ENCODE measurements at regions not wholly inside any gene's neighbourhood (a gene's known extent, or its start where the extent isn't known, plus 50 kb on each side); places are given as distances from the start of the nearest gene placed in this dataset.
"Not testable (repeated sequence)": the region's sequence is repeated elsewhere in the genome, so short reads cannot be mapped to it uniquely, and the experiment has no call there.

DNA sequence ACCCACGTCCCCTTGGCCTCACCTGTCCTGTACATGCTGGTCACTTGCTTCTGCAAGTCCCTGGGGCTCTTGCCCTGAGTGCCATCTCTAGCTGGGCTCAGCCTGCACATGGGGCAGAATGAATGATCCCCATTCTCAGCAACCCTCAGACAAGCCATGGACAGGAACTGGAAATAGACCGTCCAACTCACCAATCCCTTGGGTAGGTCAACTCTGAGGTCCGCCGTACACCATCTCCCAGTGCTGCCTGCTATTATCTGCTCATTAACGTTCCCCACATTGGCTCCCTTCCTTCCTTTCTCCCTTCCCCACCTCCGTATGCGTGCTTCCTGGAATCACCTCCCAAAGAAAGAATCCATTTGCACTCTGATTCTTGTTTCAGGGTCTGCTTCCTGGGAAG, 335.0 kb downstream of the SFMBT2 start:
- Histone ChIP-seq H3K9me3 (ENCODE audit: control insufficient read depth, low read length) (no peaks in the 10 kb centered on the region), H3K27ac (ENCODE audit: low read depth in 1 of 2, low read length in 2 of 2) (no peak overlapping the region), H3K4me3 (ENCODE audit: low read length in 2 of 2) (no peak overlapping the region), H3K27me3 (ENCODE audit: control insufficient read depth in 1 of 2, insufficient read depth in 2 of 2, low read length in 1 of 2) (no peaks in the 10 kb centered on the region), H3K4me1 (ENCODE audit: control insufficient read depth in 1 of 2, insufficient read depth in 2 of 2, low read length in 2 of 2) (no peaks in the 10 kb centered on the region), H3K36me3 (ENCODE audit: control insufficient read depth in 1 of 2, insufficient read depth in 2 of 2, low read length in 1 of 2) (no peaks in the 10 kb centered on the region)
- no peak for ATAC-seq (ENCODE audit: low FRiP score)
- no peak for DNase-seq
- 62 to 70% methylated on average over 7 of the region's 7 CpGs for WGBS, 2 donors
- intact Hi-C loops (cut with DNase I) = no loop called here

- no peak overlapping the region for H3K27ac ChIP-seq (ENCODE audit: low read depth in 1 of 2, low read length in 2 of 2)
- H3K36me3 ChIP-seq (ENCODE audit: control insufficient read depth in 1 of 2, insufficient read depth in 2 of 2, low read length in 1 of 2) = no peaks in the 10 kb centered on the region
- no peak overlapping the region for H3K4me3 ChIP-seq (ENCODE audit: low read length in 2 of 2)
- H3K4me1 ChIP-seq (ENCODE audit: control insufficient read depth in 1 of 2, insufficient read depth in 2 of 2, low read length in 2 of 2) = no peaks in the 10 kb centered on the region
- H3K9me3 ChIP-seq (ENCODE audit: control insufficient read depth, low read length) = no peaks in the 10 kb centered on the region
- DNase-seq (no peak), ATAC-seq (ENCODE audit: low FRiP score) (no peak)
- intact Hi-C loops (cut with DNase I) = no loop called here
- 30 to 32% methylated on average over 5 of the region's 5 CpGs for WGBS, 2 donors
- no peaks in the 10 kb centered on the region for H3K27me3 ChIP-seq (ENCODE audit: control insufficient read depth in 1 of 2, insufficient read depth in 2 of 2, low read length in 1 of 2)
Measured at GRCh38 chr10:7075110-7075509, 335.7 kb downstream of the SFMBT2 start.

GRCh38 chr10:7071421-7071820, 339.4 kb downstream of the SFMBT2 start:
- no peak overlapping the region for H3K27ac ChIP-seq (ENCODE audit: low read depth in 1 of 2, low read length in 2 of 2)
- 73 to 74% methylated on average over 2 of the region's 2 CpGs for WGBS, 2 donors
- H3K9me3 ChIP-seq (ENCODE audit: control insufficient read depth, low read length) = peaks cover 2% of the 10 kb centered on the region
- no peaks in the 10 kb centered on the region for H3K4me1 ChIP-seq (ENCODE audit: control insufficient read depth in 1 of 2, insufficient read depth in 2 of 2, low read length in 2 of 2)
- no peak for DNase-seq
- no peak overlapping the region for H3K4me3 ChIP-seq (ENCODE audit: low read length in 2 of 2)
- H3K36me3 ChIP-seq (ENCODE audit: control insufficient read depth in 1 of 2, insufficient read depth in 2 of 2, low read length in 1 of 2) = no peaks in the 10 kb centered on the region
- intact Hi-C loops (cut with DNase I) = no loop called here
- no peak for ATAC-seq (ENCODE audit: low FRiP score)
- H3K27me3 ChIP-seq (ENCODE audit: control insufficient read depth in 1 of 2, insufficient read depth in 2 of 2, low read length in 1 of 2) = no peaks in the 10 kb centered on the region

GRCh38 chr10:7070950-7071349, 339.9 kb downstream of the SFMBT2 start:
- WGBS, 2 donors = 57 to 76% methylated on average over 2 of the region's 2 CpGs

DNA sequence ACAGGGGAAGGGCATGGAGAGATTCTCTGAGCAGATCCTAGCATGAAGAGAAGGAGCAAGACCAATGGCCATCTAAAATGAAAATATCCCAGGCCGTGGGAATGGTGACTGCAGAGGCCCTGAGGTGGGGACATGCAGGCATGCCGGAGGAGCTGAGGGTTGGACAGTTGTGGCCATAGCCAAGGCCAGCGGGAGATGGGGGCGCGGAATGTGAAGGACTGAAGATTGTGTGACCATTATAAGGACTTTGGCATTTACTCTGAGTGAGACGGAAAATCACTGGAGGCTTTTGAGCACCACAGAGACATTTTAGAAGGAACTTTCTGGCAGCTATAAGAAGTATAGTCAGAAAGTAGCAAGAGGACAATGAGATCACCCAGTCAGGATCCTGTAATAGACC, 341.1 kb downstream of the SFMBT2 start:
- Histone ChIP-seq H3K9me3 (ENCODE audit: control insufficient read depth, low read length) (peaks cover 2% of the 10 kb centered on the region), H3K27me3 (ENCODE audit: control insufficient read depth in 1 of 2, insufficient read depth in 2 of 2, low read length in 1 of 2) (no peaks in the 10 kb centered on the region), H3K4me3 (ENCODE audit: low read length in 2 of 2) (no peak overlapping the region), H3K36me3 (ENCODE audit: control insufficient read depth in 1 of 2, insufficient read depth in 2 of 2, low read length in 1 of 2) (no peaks in the 10 kb centered on the region), H3K27ac (ENCODE audit: low read depth in 1 of 2, low read length in 2 of 2) (no peak overlapping the region), H3K4me1 (ENCODE audit: control insufficient read depth in 1 of 2, insufficient read depth in 2 of 2, low read length in 2 of 2) (no peaks in the 10 kb centered on the region)
- ATAC-seq (ENCODE audit: low FRiP score) (no peak), DNase-seq (no peak)
- intact Hi-C loops (cut with DNase I) = no loop called here
- 73 to 85% methylated on average over 6 of the region's 6 CpGs for WGBS, 2 donors

More at GRCh38 chr10:7070950-7071349, 339.9 kb downstream of the SFMBT2 start:
- intact Hi-C loops (cut with DNase I) = no loop called here
- Histone ChIP-seq H3K27me3 (ENCODE audit: control insufficient read depth in 1 of 2, insufficient read depth in 2 of 2, low read length in 1 of 2) (no peaks in the 10 kb centered on the region), H3K4me3 (ENCODE audit: low read length in 2 of 2) (no peak overlapping the region), H3K36me3 (ENCODE audit: control insufficient read depth in 1 of 2, insufficient read depth in 2 of 2, low read length in 1 of 2) (no peaks in the 10 kb centered on the region), H3K4me1 (ENCODE audit: control insufficient read depth in 1 of 2, insufficient read depth in 2 of 2, low read length in 2 of 2) (no peaks in the 10 kb centered on the region), H3K27ac (ENCODE audit: low read depth in 1 of 2, low read length in 2 of 2) (no peak overlapping the region), H3K9me3 (ENCODE audit: control insufficient read depth, low read length) (peaks cover 2% of the 10 kb centered on the region)
- ATAC-seq (ENCODE audit: low FRiP score) (no peak), DNase-seq (no peak)

GRCh38 chr10:7056216-7056615, 354.6 kb downstream of the SFMBT2 start:
- intact Hi-C loops (cut with DNase I) = no loop called here
- no peak overlapping the region for H3K4me3 ChIP-seq (ENCODE audit: low read length in 2 of 2)
- WGBS, 2 donors = 81 to 83% methylated on average over 4 of the region's 4 CpGs
- H3K36me3 ChIP-seq (ENCODE audit: control insufficient read depth in 1 of 2, insufficient read depth in 2 of 2, low read length in 1 of 2) = no peaks in the 10 kb centered on the region
- no peaks in the 10 kb centered on the region for H3K27me3 ChIP-seq (ENCODE audit: control insufficient read depth in 1 of 2, insufficient read depth in 2 of 2, low read length in 1 of 2)
- no peak overlapping the region for H3K27ac ChIP-seq (ENCODE audit: low read depth in 1 of 2, low read length in 2 of 2)
- H3K9me3 ChIP-seq (ENCODE audit: control insufficient read depth, low read length) = no peaks in the 10 kb centered on the region
- ATAC-seq (ENCODE audit: low FRiP score) = no peak
- DNase-seq = no peak
- no peaks in the 10 kb centered on the region for H3K4me1 ChIP-seq (ENCODE audit: control insufficient read depth in 1 of 2, insufficient read depth in 2 of 2, low read length in 2 of 2)

- ATAC-seq (ENCODE audit: low FRiP score) (no peak), DNase-seq (no peak)
- no peaks in the 10 kb centered on the region for H3K36me3 ChIP-seq (ENCODE audit: control insufficient read depth in 1 of 2, insufficient read depth in 2 of 2, low read length in 1 of 2)
- no peak overlapping the region for H3K4me3 ChIP-seq (ENCODE audit: low read length in 2 of 2)
- no peaks in the 10 kb centered on the region for H3K9me3 ChIP-seq (ENCODE audit: control insufficient read depth, low read length)
- no peaks in the 10 kb centered on the region for H3K4me1 ChIP-seq (ENCODE audit: control insufficient read depth in 1 of 2, insufficient read depth in 2 of 2, low read length in 2 of 2)
- no peaks in the 10 kb centered on the region for H3K27me3 ChIP-seq (ENCODE audit: control insufficient read depth in 1 of 2, insufficient read depth in 2 of 2, low read length in 1 of 2)
- WGBS, 2 donors = 58 to 59% methylated on average over 6 of the region's 6 CpGs
- intact Hi-C loops (cut with DNase I) = no loop called here
- H3K27ac ChIP-seq (ENCODE audit: low read depth in 1 of 2, low read length in 2 of 2) = no peak overlapping the region
Measured at GRCh38 chr10:7054915-7055314, 355.9 kb downstream of the SFMBT2 start.

- intact Hi-C loops (cut with DNase I) = no loop called here
- ATAC-seq (ENCODE audit: low FRiP score) (no peak), DNase-seq (no peak)
- Histone ChIP-seq H3K4me1 (ENCODE audit: control insufficient read depth in 1 of 2, insufficient read depth in 2 of 2, low read length in 2 of 2) (no peaks in the 10 kb centered on the region), H3K27ac (ENCODE audit: low read depth in 1 of 2, low read length in 2 of 2) (no peak overlapping the region), H3K36me3 (ENCODE audit: control insufficient read depth in 1 of 2, insufficient read depth in 2 of 2, low read length in 1 of 2) (no peaks in the 10 kb centered on the region), H3K9me3 (ENCODE audit: control insufficient read depth, low read length) (no peaks in the 10 kb centered on the region), H3K4me3 (ENCODE audit: low read length in 2 of 2) (no peak overlapping the region), H3K27me3 (ENCODE audit: control insufficient read depth in 1 of 2, insufficient read depth in 2 of 2, low read length in 1 of 2) (no peaks in the 10 kb centered on the region)
- 74 to 78% methylated on average over 3 of the region's 3 CpGs for WGBS, 2 donors
Measured at GRCh38 chr10:7053195-7053594, 357.6 kb downstream of the SFMBT2 start.

DNA sequence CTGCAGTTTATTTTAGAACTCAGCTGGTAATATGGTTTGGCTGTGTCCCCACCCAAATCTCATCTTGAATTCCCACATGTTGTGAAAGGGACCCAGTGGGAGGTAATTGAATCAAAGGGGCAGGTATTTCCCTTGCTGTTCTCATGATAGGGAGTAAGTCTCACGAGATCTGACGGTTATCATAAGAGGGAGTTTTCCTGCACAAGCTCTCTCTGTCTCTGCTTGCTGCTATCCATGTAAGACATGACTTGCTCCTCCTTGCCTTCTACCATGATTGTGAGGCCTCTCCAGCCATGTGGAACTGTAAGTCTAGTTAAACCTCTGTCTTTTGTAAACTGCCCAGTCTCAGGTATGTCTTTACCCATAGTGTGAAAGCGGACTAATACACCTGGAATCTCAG, 360.8 kb downstream of the SFMBT2 start:
- H3K4me1 ChIP-seq (ENCODE audit: control insufficient read depth in 1 of 2, insufficient read depth in 2 of 2, low read length in 2 of 2); ATAC-seq (ENCODE audit: low FRiP score); H3K36me3 ChIP-seq (ENCODE audit: control insufficient read depth in 1 of 2, insufficient read depth in 2 of 2, low read length in 1 of 2); intact Hi-C loops (cut with DNase I); DNase-seq; H3K9me3 ChIP-seq (ENCODE audit: control insufficient read depth, low read length); H3K27ac ChIP-seq (ENCODE audit: low read depth in 1 of 2, low read length in 2 of 2); H3K27me3 ChIP-seq (ENCODE audit: control insufficient read depth in 1 of 2, insufficient read depth in 2 of 2, low read length in 1 of 2); H3K4me3 ChIP-seq (ENCODE audit: low read length in 2 of 2): not testable (repeated sequence)
- WGBS, 2 donors = 82 to 88% methylated on average over 3 of the region's 3 CpGs
